Stimulated activated CD8-positive, alpha-beta memory T cell treated with anti-CD3 and anti-CD28 coated beads, Interleukin-4, amount 100 ng/mL, for 24 hours (primary cell): ENCODE measurements at regions not wholly inside any gene's neighbourhood (a gene's known extent, or its start where the extent isn't known, plus 50 kb on each side); places are given as distances from the start of the nearest gene placed in this dataset.
"Not testable (repeated sequence)": the region's sequence is repeated elsewhere in the genome, so short reads cannot be mapped to it uniquely, and the experiment has no call there.

Experiments
- DNase-seq: peaks from one replicate; pipeline ENCODE4 v3.0.0-alpha.2; 2020; ENCODE audit warnings: low read depth

DNA sequence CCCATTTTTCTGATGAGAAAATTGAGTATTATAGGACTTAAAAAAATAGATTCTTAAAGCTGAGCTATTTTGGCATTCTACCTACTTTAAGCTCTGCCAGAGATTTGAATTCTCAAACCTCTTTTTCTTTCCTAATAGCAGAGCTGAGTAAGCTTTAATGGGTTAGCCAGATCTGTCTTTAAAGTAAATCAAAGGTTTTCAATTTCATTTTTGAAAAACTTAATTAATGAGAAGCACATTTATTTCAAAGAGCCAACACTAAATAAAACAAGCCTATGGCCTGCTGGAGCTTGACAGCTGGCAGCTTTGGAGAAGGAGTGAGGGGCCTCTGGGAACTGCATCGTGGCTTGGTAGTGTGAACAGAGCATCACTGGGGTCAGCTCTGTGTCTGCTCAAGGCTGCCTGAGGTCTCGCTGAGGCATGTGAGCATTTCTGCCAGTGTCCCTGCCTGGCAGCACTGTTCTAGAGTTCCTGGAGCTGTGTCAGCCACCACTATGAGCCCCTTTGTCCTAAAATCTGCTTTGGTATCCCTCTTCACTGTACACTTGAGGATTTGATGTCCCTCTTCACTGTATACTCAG lies 50.4 kb upstream of the PRSS23 start:
- DNase-seq = no peak

DNA sequence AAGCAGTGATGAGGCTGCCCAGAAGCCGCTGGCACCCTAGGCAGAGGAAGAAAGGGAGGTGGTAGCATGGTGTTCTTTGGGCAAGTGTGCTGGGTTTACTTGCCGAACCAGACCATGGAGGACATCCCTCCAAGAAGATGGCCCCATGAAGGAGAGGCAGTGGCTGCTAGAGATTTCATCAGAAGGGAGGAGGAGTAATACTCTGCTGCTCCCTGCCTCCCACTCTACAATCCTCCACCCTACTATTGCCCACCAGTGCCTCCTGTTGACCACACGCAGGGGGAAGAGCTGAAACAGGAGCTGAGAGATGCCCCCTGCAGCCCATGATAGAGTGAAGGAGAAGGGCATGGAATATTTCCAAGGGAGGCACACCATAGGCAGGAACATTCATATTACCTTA lies 51.0 kb upstream of the PRSS23 start:
- no peak for DNase-seq

DNA sequence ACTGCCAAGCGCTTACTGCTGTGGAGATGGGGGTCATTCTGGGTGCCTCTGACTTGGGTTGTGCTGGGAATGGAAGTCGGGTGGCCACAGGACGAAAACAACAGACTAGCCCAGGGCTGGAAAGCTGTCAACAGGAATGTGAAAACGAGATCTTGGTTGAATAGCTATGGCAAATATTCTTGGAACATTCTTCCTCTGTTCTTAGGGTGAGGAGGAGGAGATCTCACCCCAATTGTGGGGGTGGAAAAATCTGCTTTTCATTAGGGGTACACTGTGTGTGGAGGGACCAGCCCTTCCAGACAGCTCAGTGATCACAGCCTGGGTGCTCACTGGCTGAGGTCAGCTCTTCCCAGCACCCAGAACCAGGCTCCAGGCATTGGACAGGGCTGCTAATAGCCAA lies 52.0 kb upstream of the PRSS23 start:
- DNase-seq = no peak

DNA sequence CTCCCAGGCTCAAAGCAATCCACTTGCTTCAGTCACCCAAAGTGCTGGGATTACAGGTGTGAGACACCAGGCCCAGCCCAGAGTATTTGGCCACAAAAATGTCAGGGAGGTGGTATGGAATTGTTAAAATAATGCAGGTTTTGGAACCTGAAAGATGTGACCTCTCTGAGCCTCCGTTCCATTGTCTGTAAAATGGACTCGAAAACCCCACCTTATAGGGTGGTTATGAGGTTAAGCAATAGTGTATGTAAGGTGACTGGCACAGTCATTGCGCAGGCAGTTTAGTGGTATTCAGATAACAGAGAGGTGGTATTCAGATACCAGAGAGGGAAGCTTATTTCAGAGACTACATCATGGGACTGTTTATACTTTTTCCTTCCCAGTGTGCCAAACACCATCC lies 52.5 kb upstream of the PRSS23 start:
- no peak for DNase-seq

DNA sequence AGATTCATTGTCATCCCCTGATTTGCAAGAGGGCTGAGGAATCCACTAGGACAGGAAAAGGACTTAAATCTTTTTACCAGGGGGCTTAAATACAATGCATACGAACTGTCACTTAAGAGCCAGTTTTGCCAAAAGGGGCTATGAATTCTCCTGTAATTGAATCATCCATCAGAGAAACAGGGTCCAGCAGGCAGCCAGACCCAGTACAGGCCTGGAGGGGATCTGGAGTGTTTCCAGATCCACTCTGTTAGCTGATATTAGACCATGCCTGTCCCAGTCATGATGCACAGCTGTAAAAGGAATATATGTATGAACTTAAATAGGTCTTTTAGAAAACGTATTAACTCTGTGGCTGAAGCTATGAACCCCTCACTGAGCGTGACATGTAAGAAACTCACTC lies 53.8 kb upstream of the PRSS23 start:
- DNase-seq = no peak

DNA sequence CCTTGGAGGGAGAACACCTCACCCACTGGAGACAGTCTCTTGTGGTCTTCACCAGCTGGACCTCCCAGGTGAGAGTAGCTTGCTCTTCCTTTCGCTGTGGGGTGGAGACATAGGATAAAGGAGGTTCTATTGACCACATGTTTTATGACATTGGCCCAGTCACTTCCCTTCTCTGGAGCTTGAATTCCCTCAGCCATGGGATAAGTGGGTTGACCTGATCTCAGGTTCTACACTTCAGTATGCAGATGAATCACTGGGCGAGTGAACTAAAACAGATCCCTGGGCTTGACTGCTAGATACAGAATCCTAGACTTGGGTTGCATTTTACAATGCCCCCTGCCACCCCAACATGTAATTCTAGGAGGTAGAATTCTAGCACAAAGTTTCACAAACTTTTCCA lies 54.8 kb upstream of the PRSS23 start:
- DNase-seq = no peak

DNA sequence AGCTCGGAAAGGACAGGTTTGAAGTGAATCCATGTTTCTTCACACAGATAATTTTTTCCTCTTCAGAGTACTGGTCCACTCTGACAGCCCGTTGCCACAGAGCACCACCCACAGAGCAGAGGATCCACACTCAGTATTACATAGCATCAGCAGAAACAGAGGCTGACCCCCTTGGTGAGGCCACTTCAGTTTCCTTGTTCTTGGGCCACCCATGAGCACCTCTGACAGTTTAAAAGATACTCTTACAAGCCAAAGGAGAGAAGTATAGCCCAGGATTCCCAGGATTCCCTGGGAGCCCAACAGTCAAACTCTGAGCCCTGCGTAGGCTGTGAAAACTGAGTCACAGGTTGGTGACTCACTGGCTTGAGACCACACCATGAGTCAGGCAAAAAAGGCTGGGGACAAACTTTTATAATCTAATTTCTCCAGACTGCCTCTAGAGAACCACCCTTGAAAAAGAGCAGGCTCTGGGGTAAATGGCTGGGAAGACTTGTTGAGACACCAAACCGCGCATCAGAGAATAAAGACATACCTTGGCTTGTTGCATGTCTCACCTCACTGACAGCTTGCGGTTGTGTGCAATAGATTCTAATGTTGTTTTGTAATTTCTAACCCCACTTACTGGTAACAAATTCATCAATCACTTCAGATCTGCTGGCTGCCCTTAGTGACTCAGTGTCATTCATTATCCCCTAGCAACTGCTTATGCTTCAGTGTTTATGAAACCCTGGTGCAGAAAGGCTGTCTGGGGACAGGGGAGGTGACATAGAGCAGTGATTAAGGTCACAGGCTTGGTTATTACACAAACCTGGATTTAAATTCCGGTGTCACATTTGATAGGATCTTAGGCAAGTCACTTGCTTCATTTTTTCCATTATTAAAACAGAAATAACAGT lies 56.9 kb upstream of the PRSS23 start:
- peak; percentile 15 for DNase-seq

DNA sequence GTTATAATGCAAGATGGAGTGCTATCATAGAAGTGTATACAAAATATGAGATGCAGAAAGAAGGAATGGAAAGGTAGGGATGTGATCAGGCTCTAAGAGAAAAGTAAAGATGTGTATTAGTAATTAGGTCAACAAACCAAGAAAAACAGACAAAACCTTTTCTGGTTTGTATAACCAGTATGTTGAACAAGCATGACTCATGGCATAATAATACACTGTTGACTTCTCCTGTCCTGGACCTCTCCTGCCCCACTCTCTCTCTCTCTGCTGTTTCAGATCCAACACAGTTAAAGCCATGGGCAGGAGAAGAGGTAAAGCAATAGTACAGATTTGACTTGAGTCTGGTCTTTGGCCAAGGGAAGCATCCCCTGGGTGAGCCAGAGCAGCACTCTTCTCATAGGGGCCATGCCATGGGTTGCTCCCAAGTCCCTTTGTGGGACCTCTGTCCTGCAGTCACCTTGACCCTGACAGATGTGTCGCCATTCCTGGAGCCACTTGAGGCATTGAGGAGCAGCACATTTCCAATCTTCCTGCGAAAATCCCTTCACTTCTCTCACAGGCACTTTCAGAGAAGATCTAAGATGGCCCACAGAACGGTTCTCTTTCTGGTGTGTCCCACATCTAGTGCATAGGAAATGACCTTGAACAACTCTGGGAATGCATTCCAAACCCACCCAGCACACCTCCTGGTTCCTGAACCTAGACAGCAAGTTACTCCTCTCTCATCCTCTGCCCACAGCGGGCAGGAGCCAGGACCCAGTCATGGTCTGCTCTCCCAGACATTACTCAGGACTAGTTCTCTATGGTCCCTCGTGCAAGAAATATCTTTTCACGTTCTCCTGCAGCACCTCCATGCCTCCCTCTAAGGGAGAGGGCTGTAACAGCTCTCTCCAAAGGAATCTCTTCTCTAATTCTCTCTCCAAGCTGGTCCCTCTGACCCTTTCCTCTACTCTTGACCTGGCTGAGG lies 58.2 kb upstream of the PRSS23 start:
- no peak for DNase-seq

DNA sequence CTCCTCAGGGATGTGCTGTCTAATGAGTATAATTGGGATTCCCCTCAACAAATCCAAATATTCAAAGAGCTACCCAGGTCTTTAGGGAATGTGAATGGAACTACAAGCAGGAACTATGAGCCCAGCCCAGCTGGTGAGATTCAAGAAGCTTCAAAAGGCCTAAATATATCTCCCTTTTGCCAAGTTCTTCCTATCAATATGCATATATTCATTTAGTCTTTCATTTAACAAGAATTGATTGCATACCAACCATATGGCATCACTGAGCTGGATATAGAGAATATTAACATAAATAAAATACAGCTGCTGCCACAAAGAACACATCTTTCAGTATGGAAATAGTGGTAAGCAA lies 58.9 kb upstream of the PRSS23 start:
- DNase-seq = no peak

DNA sequence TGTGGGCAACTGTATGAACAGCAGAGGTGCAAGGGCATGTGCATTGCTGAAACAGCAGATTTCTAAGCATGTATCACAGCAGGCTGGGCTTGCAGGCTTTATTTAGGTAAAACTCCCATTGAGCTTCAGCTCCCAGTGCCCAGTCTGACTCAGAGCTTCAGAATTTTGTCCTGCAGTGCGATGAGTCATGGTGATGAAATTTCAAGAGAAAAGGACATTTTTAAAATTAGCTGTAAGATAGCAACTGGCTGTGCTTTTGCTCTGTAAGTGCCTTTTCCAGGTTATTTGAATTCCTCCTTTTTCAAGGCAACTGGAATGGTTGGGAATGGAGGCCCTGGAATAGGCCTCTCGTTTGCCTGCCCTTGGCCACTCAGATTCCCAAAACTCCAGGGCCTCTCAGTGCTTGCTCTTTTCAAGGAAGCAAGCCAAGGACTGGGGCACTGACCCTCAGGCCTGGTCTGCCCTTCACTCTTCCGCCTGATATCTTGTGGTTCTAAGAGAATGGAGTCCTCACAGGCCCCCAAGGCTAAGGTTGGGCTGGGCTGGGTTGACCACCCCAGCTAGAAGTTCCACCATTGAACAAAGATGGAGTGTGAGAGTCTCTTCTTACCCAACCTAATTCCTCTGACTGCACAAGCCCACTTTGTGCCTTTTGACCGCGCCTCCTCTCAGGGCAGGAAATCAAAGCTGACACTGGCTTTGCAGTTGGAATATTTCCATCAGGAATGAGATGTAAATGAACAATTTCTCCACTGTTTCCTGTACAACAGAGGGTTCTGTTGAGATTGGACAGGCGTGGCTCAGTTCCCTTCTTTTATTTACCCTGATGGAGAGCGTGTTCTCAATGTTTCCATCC lies 59.5 kb upstream of the PRSS23 start:
- no peak for DNase-seq

DNA sequence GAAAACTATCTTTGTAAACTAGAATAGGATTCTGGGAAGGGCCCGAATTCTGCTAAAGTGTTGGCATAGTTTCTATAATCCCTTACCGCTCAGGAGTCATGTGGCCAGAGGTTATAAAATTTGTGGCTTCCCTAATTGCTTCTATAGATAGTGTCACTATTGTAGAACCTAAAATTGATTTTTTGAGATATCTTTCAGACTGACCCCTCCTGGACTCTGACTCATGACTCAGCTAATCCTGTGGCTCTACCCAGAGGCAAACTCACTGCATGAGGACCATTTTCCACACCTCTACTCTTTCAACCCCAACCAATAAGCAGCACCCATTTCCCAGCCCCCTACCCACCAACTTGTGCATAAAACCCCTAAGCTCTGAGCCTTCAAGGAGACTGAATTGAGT lies 61.8 kb upstream of the PRSS23 start:
- no peak for DNase-seq

DNA sequence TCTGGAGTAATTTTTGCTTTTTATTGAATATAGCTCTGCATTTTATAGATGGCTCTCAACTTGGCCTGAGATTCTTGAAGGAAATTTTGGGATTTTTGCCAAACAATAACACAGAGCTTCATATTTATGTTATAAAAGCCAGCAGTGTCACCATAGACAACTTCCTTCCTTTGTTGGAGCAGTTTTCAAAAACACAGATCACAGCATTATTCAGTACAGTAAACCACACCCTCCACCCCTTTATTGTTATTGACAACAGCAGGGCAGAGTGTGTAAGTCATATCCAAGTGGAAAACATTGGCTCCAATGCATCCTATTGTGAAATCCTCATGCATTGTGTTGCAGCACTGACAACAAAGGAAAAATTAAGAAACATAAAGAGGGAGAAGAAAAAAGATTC lies 62.6 kb upstream of the PRSS23 start:
- no peak for DNase-seq

DNA sequence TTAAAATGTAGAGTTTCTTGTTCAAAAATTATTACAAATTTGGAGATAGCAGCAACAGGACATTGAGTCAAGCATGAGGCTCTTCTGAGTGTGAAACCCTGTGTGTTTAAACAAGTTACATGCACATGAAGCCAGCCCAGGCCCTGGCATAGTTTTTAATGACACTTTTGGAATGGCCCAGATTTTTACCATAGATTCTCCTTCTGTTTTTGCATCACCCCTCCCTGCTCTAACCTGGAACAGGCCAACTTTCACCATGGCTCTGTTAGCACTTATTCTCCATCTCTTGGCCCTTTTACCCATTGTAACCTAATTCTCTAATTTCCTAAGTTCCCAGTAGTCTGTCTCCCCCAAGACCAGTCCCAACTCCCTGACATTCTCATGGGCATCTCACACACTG lies 63.1 kb upstream of the PRSS23 start:
- no peak for DNase-seq

DNA sequence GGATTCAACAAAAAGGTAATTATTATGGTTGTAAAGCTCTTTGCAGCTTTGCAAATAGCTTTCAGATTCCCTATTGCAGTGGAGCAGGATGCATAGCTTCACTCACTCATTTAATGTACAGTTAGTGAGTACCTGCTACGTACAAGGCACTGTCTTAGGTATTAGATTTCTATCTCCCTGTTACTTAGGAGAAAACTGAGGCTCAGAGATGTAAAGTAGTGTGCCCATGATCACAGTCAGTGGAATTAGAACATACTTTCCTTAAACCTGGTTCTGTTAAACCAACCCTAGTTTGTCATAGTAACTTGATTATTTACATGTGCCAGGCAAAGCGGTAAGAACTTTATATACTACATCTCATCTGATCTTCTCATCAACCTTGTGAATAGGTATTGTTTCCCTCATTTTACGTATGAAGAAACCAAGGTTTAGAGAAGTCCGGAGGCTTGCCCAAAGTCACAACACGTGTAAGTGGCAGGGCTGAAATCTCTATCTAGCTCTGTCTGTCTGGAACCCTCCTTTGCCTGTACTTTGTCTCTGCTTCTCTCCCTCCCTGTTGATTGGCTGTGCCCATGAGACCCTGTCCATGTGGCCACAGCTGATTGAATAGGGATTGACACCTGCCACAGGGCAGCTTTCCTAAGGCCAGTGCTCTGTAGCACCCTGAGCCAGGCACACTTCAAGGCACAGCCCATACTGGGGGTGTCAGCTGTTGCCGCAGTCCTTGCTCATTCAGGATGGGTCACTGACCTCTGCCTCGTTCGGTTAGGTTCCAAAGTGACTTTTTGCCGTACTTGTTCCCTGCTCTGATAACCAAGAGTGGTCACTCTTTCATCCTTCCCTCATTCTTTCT lies 63.8 kb upstream of the PRSS23 start:
- no peak for DNase-seq

DNA sequence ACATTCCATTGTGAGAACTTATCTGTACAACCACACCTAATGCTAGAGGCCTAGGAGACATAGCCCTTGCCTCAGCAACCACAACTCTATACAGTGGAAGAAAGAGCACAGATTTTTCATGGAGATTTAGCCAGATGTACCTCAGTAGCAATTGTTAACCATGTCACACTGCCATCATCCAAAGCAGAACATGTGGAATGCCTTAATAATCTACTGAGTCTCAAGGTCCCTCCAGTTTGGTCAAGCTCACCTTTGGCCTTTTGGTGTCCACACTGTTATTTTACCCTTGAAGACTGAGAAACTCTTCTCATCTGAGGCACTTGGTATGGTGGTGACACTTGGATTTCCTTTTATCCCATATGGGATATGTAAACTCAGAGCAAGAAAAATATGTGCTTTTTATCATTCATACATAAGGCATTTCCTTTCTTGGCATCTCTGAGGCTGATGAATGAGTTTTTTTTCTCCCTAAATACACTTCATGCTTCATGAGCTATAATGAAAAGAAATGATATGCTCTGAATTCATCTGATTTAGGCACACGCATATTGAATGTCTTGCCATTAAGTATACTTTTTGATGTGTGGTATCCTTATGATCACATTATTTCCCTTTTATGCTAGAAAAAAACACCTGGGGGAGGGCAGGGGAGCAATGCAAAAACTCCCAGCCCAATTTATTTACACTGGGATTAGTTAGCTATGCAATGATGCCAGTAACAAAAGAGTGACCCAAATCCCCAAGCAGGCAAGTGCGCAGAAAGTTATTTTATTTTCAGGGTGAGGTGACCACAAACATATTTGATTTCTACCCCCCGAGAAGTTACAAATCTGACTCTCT lies 63.3 kb upstream of the ME3 start:
- no peak for DNase-seq

DNA sequence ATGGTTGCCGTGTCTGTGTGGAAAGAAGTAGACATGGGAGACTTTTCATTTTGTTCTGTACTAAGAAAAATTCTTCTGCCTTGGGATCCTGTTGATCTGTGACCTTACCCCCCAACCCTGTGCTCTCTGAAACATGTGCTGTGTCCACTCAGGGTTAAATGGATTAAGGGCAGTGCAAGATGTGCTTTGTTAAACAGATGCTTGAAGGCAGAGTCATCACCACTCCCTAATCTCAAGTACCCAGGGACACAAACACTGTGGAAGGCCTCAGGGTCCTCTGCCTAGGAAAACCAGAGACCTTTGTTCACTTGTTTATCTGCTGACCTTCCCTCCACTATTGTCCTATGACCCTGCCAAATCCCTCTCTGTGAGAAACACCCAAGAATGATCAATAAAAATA lies 60.3 kb upstream of the ME3 start:
- DNase-seq = not testable (repeated sequence)

DNA sequence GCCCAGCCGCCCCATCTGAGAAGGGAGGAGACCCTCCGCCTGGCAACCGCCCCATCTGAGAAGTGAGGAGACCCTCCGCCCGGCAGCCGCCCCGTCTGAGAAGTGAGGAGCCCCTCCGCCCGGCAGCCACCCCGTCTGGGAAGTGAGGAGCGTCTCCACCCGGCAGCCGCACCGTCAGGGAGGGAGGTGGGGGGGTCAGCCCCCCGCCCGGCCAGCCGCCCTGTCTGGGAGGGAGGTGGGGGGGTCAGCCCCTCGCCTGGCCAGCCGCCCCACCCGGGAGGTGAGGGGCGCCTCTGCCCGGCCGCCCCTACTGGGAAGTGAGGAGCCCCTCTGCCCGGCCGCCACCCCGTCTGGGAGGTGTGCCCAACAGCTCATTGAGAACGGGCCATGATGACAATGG lies 59.9 kb upstream of the ME3 start:
- not testable (repeated sequence) for DNase-seq

DNA sequence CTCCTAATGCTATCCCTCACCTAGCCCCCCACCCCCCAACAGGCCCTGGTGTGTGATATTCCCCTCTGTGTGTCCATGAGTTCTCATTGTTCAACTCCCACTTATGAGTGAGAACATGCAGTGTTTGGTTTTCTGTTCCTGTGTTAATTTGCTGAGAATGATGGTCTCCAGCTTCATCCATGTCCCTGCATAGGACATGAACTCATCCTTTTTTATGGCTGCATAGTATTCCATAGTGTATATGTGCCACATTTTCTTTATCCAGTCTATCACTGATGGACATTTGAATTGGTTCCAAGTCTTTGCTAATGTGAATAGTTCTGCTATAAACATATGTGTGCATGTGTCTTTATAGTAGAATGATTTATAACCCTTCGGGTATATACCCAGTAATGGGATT lies 57.2 kb upstream of the ME3 start:
- DNase-seq = not testable (repeated sequence)

DNA sequence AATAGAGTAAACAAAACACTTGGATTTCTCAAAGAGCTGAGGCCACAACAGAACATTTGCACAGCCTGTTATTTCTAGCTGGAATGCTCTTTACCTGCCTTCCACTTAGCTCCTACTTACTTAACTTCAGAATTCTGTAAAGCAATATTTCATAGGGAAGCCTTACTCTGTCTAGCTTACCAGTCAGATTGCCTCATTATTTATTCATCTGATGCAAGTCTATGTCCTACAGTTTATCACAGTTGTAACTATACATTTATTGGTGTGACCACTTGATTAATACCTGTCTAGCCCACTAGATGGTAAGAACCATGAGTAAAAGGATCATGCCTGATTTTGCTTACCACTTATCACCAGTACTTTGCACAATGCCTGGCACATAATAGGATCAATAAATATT lies 56.1 kb upstream of the ME3 start:
- DNase-seq = no peak
